Fibroblast of lung (primary cell): ENCODE measurements at regions not wholly inside any gene's neighbourhood (a gene's known extent, or its start where the extent isn't known, plus 50 kb on each side); places are given as distances from the start of the nearest gene placed in this dataset.

Source experiments
- EZH2 ChIP-seq: IDR thresholded peaks from 2 replicates; pipeline ENCODE4 v1.5.1; 2012; ENCODE audit warnings: low read length, control low read depth, mild to moderate bottlenecking; ENCODE audit errors: missing control alignments
- TF ChIP-seq, protein P1 (sequence below), 2 donors: IDR thresholded peaks in 1 of 2; conservative IDR thresholded peaks in 1 of 2; 1 replicate in 1 of 2; 2 replicates in 1 of 2; pipeline ENCODE4 v1.5.1; 2011 to 2012; ENCODE audit warnings: low read length in 2 of 2, control low read depth in 1 of 2, inconsistent platforms in 1 of 2, low read depth in 1 of 2, mild to moderate bottlenecking in 1 of 2

DNA sequence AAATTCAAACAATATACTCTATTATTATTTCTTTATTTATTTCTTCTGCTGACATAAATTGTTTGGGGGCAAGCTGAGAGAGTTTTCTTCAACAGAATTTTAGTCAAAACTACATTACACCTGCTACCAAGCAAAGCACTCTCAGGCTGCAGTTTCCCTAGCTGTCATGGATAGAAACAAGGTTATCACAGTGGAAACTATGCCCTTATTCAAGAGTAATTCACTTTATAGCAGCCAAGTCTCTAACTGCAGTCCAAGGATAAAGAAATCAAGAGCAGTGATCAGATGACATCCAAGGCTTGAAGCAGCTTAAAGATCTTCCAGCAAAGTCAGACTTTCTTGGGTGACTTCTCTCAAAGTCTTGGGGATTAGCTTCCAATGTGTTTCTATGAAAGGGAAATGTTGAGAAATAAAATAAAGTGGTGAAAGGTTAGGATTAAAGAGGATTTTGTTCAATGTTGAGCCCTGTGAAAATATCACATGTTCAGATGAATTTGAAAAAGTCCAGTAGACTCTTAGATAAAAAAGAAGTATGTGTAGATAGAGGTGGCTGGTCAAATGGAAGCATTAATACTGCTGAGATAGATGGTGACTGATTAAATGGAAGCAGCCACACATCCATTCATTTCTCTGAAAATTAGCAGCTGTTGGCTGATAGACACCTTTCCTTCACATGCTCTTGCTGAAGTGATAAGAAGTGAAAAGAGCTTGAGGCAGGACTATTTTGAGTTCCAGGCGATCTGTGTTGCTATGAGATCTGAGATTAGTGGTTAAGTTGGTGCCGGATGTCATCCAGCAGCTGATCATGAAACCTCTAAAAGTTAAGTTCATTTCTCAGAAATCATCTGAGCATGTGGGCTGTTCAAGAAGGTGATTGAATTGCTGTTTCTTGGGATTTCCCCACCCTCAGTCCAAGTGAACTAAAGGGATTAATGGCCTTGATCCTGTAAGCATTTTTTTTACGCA, 257.8 kb upstream of the BTG1 start:
- TF ChIP-seq, protein P1, sequence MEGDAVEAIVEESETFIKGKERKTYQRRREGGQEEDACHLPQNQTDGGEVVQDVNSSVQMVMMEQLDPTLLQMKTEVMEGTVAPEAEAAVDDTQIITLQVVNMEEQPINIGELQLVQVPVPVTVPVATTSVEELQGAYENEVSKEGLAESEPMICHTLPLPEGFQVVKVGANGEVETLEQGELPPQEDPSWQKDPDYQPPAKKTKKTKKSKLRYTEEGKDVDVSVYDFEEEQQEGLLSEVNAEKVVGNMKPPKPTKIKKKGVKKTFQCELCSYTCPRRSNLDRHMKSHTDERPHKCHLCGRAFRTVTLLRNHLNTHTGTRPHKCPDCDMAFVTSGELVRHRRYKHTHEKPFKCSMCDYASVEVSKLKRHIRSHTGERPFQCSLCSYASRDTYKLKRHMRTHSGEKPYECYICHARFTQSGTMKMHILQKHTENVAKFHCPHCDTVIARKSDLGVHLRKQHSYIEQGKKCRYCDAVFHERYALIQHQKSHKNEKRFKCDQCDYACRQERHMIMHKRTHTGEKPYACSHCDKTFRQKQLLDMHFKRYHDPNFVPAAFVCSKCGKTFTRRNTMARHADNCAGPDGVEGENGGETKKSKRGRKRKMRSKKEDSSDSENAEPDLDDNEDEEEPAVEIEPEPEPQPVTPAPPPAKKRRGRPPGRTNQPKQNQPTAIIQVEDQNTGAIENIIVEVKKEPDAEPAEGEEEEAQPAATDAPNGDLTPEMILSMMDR (conservative IDR thresholded peaks at IDR 0.05 in 1 of 2, IDR thresholded peaks at IDR 0.05 in 1 of 2; ENCODE audit: low read depth in 1 of 2, low read length in 2 of 2), result no peak
- TF ChIP-seq EZH2, result no peak
